GM19463 (cell line): ENCODE measurements at regions not wholly inside any gene's neighbourhood (a gene's known extent, or its start where the extent isn't known, plus 50 kb on each side); places are given as distances from the start of the nearest gene placed in this dataset.

ENCODE experiments used
- ATAC-seq: cut with Tn5 transposase; IDR thresholded peaks from one replicate; pipeline ENCODE4 v1.9.1; 2021; ENCODE audit warnings: mild to moderate bottlenecking, moderate library complexity; ENCODE audit not compliant: unreplicated experiment

- no peak for ATAC-seq
Observed at GRCh38 chrX:51798701-51799100, 55.5 kb downstream of the GSPT2 start.

DNA sequence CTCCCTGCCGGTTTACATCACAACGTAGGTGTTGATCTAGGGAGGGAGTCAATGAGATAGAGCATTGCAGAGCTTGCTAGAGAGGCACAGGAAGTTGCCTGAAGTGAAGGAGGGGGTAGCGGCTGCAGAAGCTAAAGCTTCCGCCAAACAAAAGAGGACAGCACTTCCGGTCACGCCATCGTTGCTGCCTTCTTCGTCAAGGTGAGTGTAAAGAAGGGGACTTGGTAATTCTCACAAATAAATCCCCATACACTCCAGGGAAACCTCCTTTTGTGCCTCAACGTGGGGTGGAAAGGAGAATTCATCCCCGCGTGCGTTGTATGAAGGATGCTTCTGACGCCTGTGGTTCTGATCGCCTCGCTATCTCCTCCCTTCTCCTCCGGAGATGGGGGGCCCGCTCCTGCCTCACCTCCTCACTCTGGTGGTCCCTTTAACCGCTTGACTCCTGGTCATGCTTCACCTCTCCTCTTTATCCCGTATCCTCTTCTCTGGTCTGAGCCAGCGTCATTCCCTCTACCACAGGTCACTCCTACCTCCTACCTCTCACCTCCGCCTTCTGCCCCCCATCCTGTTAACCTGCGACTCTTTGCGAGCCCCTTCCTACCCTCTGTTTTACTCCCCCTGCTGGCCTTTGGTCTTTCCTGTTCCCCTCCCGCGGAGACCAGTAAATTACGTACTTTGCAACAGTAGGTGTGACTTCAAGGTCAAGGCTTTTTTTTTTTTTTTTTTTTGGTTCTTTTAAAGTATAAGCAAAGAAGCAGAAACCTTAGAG, 59.9 kb downstream of the GSPT2 start:
- peak; percentile 87 for ATAC-seq

DNA sequence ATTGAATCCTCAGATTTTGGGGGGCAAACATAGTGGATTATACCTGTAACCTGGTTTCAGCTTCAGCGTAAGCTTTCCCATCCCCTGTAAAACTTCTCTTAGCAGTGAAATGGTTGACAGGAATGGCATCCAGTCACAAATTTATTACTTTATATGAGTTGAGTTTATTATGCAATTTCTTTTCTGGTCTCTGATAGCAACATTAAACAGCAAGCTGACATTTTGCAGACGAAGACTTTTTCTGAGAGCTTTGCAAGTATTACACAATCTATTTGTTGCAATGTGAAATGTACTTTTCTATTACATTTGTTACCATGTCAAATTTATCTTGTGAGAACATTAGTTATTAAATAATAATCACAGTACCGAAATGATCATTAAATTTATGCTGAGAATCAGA, 60.6 kb downstream of the GSPT2 start:
- no peak for ATAC-seq

- ATAC-seq = no peak
Observed at GRCh38 chrX:51804741-51805140, 61.5 kb downstream of the GSPT2 start.

DNA sequence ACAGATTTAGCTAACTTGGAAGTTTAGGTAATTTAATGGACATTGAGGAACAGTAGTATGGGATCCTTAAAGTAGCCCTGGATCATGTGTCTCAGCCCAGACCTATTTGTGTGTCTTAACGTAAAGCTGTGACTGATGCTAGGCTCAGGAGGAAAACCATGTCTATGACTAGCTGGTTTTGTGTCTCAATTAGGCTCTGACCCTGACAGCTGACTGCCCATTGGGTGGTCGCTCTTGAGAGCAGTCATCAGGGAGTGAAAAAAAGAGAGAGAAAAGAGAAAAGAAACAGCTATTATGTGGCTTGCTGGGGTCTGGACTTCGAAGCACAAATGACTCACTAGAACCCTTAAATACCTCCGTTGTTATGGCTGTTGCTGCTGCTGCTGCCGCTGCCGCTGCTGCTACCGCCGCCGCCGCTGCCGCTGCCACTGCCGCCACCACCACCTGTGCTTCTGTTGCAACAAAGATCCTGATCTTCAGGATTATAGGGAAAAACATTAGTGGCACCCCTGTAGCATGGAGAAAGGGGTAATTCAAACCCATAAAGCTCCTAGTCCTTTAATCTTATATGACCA, 70.7 kb downstream of the GSPT2 start:
- ATAC-seq = no peak

DNA sequence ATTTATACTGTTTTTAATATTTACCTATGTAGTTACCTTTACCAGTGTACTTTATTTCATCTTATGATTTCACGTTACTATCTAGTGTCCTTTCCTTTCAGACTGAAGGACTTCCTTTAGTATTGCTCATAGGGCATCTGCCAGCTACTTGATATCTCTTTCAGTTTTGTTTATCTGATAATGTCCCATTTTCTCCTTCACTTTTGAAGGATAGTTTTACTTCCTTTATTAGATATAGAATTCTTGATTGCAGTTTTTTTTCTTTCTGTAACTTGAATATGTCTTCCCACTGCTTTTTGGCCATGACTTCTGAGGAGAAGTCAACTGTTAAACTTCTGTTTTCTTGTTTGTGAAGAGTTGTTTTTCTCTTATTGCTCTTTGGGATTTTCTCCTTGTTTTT, 69.4 kb upstream of the MAGED1 start:
- ATAC-seq = no peak

- ATAC-seq = no peak
Observed at GRCh38 chrX:51825436-51825835, 68.0 kb upstream of the MAGED1 start.

- ATAC-seq = no peak
Observed at GRCh38 chrX:51834076-51834475, 59.3 kb upstream of the MAGED1 start.

- ATAC-seq = no peak
Observed at GRCh38 chrX:51836823-51837222, 56.6 kb upstream of the MAGED1 start.

DNA sequence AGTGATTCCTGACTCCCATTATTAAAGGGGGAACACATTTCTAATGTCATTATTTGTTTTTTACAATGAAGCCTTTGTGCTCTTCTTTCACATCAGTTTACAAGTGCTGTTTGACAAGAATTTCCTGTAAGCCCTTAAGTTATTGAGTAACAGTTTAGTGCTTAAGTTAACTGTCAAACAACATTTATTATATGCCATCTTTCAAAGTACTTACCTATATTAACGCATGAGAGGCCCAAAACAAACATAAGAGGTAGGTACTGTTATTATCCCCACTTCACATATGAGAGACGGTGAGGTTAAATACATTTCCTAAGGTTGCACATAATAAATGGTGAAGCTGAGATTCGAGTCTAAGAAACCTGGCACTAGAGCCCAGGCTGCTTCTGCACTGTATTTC, 56.0 kb upstream of the MAGED1 start:
- no peak for ATAC-seq

DNA sequence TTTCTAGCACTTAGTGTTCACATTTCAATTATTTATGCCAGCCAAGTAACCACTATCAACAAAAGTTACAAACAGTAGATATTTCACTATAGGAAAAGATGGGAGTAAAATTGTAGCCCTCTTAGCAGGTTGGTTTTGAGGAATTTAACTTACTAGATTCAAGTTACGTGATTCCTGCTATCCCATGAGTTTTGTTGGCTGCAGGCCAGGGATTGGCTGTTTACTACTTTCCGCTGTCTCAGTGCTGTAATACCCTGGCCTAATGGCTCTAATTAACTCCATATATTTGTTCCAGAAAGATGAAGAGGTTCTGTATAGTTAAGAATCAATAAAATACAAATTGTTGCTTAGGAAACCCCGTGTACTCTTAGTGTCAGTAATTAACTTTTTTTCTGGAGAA, 55.5 kb upstream of the MAGED1 start:
- ATAC-seq = no peak
